ENCODE measurements at regions not wholly inside any gene's neighbourhood (a gene's known extent, or its start where the extent isn't known, plus 50 kb on each side); places are given as distances from the start of the nearest gene placed in this dataset.

DNA sequence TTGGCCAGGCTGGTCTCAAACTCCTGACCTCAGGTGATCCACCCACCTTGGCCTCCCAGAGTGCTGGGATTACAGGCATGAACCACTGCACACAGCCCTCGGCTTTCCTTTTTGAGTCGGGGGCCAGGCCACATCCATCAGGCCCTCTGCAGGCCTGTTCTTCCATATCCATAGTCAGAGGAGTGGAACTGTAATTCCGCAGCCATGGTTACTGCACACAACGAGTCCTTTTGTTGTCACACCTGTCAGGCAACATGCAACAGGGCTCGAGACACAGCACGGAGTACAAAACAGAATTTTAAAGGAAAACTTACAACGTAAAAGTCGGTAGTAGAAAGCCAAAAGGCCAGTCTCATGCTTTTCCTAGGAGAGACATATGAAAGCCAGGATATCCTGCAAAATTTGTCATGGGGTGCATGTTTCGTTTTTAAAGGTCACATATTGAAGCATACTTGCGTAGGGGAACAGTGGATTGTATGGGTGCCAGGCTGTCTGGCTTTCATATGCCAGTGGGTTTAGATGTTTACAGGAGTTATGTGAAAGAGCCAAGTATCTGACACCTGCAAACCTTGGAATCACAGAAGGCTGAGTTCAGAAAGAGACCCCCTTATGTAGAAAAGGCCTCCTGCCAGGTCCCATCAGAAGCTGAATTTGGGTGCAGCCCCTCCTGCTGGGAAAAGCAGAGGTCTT lies 63.2 kb upstream of the LPP start:
- ChIA-PET CTCF (no interaction called here), POLR2A (no interaction called here)
- TF ChIP-seq FOXA1 (IDR thresholded peaks at IDR 0.05): no peak
- no peak for DNase-seq (ENCODE audit: extremely low spot score)

DNA sequence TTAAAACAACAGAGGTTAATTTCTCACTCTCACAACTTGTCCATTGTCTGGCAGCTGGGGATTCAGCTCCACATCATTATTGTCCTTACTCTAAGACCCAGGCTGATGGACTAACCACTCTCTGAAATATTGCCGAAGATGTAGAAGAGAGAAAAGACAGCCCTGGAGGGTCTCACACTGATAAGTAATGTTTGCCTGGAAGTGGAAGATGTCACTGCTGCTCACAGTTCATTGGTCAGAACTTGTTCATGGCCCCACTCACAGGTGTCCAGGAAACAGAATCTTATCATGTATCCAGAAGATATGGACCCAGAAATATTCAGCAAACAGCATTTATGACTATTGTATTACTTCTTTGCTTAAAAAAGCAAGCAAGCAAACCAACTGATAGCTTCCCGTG lies 62.2 kb upstream of the LPP start:
- no peak for DNase-seq (ENCODE audit: extremely low spot score)
- TF ChIP-seq TARDBP (IDR thresholded peaks at IDR 0.05) (no peak), LEF1 (IDR thresholded peaks at IDR 0.05; ENCODE audit: borderline replicate concordance) (no peak), FOXK2 (IDR thresholded peaks at IDR 0.05) (no peak), BHLHE40 (IDR thresholded peaks at IDR 0.05; ENCODE audit: borderline replicate concordance) (no peak), ARNT (IDR thresholded peaks at IDR 0.05) (no peak), FOXM1 (IDR thresholded peaks at IDR 0.05; ENCODE audit: borderline replicate concordance) (no peak), NFRKB (IDR thresholded peaks at IDR 0.05) (no peak), HDGF (IDR thresholded peaks at IDR 0.05; ENCODE audit: borderline replicate concordance) (no peak), CTBP1 (IDR thresholded peaks at IDR 0.05; ENCODE audit: borderline replicate concordance) (no peak), ELF4 (IDR thresholded peaks at IDR 0.05) (no peak), SP1 (IDR thresholded peaks at IDR 0.05) (no peak), SUZ12 (IDR thresholded peaks at IDR 0.05) (no peak), FOXA1 (IDR thresholded peaks at IDR 0.05) (no peak), L3MBTL2 (conservative IDR thresholded peaks at IDR 0.05) (no peak)
- TF ChIP-seq, protein P1, sequence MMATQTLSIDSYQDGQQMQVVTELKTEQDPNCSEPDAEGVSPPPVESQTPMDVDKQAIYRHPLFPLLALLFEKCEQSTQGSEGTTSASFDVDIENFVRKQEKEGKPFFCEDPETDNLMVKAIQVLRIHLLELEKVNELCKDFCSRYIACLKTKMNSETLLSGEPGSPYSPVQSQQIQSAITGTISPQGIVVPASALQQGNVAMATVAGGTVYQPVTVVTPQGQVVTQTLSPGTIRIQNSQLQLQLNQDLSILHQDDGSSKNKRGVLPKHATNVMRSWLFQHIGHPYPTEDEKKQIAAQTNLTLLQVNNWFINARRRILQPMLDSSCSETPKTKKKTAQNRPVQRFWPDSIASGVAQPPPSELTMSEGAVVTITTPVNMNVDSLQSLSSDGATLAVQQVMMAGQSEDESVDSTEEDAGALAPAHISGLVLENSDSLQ (IDR thresholded peaks at IDR 0.05): no peak
- CTCF ChIA-PET: no interaction called here
- POLR2A ChIA-PET: no interaction called here

DNA sequence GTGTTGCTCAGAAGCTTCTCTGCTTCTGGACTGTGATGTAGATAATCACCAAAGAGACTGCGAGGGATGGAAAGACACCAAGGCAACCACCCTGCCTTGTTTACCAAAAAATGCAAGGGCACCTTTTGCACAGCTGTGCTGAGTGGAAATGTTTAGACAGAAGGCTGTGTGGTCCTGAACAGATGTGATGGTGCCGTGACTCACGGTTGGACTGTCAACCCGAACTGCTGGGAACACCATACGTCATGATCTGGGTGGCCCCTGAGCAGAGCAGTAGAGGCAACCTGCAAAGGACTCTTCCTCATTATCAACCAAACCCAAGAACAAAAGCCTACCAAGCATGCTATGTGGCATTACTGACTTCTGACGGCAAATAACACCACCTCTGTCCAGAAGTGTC lies 61.3 kb upstream of the LPP start:
- no peak for DNase-seq (ENCODE audit: extremely low spot score)
- TF ChIP-seq NFRKB (IDR thresholded peaks at IDR 0.05) (no peak), BHLHE40 (IDR thresholded peaks at IDR 0.05; ENCODE audit: borderline replicate concordance) (no peak), L3MBTL2 (conservative IDR thresholded peaks at IDR 0.05) (no peak)
- TF ChIP-seq, protein P1 (IDR thresholded peaks at IDR 0.05): no peak
- CTCF ChIA-PET: no interaction called here
- POLR2A ChIA-PET: no interaction called here

DNA sequence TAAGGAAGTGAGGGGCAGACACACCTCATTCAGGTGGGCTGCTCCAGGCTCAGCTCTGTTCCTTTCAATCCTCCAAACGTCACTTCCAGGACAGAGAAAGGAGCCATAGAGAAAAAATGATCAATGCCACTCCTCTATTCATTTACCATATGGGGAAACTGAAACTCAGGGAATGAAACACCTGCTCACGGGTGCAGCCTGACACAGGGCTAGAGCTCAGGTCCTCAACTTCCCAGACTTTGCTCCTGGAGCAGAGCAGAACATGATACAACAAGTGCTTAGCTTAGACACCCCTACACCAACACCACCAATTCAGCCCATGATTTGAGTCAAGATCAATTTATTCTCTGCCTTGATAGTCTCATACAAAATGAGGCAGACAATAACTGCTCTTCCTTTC lies 58.5 kb upstream of the LPP start:
- no peak for DNase-seq (ENCODE audit: extremely low spot score)
- ChIA-PET POLR2A (no interaction called here), CTCF (no interaction called here)

DNA sequence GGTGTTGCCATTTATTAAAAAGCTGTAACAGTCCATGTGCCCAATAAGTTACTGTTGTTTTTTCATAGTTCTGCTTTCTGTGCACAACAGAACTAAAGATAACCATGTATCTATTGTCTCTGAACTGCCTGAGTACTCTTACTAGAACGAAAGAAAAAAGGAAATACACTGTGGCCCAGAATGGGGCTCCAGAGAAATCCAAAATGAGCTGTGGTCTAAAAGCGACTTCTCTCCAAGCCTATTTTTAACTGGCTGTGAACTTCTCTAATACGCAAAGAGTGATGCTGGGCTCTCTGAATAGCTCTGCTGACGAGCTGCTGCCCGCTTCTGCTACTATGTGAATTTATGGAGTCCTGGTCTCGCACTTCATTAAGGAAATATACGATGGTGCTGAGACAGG lies 56.2 kb upstream of the LPP start:
- TF ChIP-seq FOXA1 (IDR thresholded peaks at IDR 0.05): no peak
- no peak for TF ChIP-seq TARDBP (IDR thresholded peaks at IDR 0.05)
- TF ChIP-seq CTBP1 (IDR thresholded peaks at IDR 0.05; ENCODE audit: borderline replicate concordance): no peak
- TF ChIP-seq HDGF (IDR thresholded peaks at IDR 0.05; ENCODE audit: borderline replicate concordance): no peak
- no peak for TF ChIP-seq SP1 (IDR thresholded peaks at IDR 0.05)
- no peak for TF ChIP-seq ARNT (IDR thresholded peaks at IDR 0.05)
- no peak for TF ChIP-seq FOXK2 (IDR thresholded peaks at IDR 0.05)
- TF ChIP-seq LEF1 (IDR thresholded peaks at IDR 0.05; ENCODE audit: borderline replicate concordance): no peak
- TF ChIP-seq ZNF384 (IDR thresholded peaks at IDR 0.05): no peak
- TF ChIP-seq, protein P1 (IDR thresholded peaks at IDR 0.05): no peak
- no peak for TF ChIP-seq NFRKB (IDR thresholded peaks at IDR 0.05)
- TF ChIP-seq BHLHE40 (IDR thresholded peaks at IDR 0.05; ENCODE audit: borderline replicate concordance): no peak
- no peak for TF ChIP-seq L3MBTL2 (conservative IDR thresholded peaks at IDR 0.05)
- no peak for TF ChIP-seq FOXM1 (IDR thresholded peaks at IDR 0.05; ENCODE audit: borderline replicate concordance)
- no peak for TF ChIP-seq SUZ12 (IDR thresholded peaks at IDR 0.05)
- no peak for TF ChIP-seq ELF4 (IDR thresholded peaks at IDR 0.05)
- ChIA-PET CTCF (no interaction called here), POLR2A (no interaction called here)
- no peak for DNase-seq (ENCODE audit: extremely low spot score)

More for the DNA sequence above, 58.5 kb upstream of the LPP start:
- no peak for TF ChIP-seq L3MBTL2 (conservative IDR thresholded peaks at IDR 0.05)
- no peak for TF ChIP-seq FOXA1 (IDR thresholded peaks at IDR 0.05)
- TF ChIP-seq FOXM1 (IDR thresholded peaks at IDR 0.05; ENCODE audit: borderline replicate concordance): no peak
- TF ChIP-seq, protein P1 (IDR thresholded peaks at IDR 0.05): no peak
- no peak for TF ChIP-seq CTBP1 (IDR thresholded peaks at IDR 0.05; ENCODE audit: borderline replicate concordance)
- TF ChIP-seq ELF4 (IDR thresholded peaks at IDR 0.05): no peak

DNA sequence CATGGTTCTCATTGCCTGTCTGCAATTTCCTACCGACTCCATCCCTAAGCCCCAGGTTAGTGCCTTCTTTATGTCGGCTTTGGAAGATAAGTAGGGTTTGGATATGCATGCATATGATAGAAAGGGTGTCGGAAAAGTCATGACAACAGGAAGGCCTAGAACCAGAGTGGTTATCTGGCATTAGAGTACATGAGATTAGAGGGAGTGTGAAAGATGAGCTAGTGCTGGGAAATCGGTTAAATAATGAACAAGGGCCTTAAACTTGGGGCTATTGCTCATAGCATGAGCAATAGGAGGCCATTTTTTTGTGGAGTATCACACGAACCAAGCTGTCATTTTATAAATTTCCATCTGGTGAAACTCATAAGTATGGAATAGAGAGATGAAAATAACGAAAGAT lies 54.0 kb upstream of the LPP start:
- ChIA-PET CTCF (interaction anchor here (0.6 kb wide), 1 partner anchor 655 kb away, joined by 3 read pairs; no protein-coding TSS in a partner anchor), POLR2A (no interaction called here)
- DNase-seq (ENCODE audit: extremely low spot score): no peak
- TF ChIP-seq ARNT (IDR thresholded peaks at IDR 0.05) (no peak), BHLHE40 (IDR thresholded peaks at IDR 0.05; ENCODE audit: borderline replicate concordance) (no peak), FOXA1 (IDR thresholded peaks at IDR 0.05) (no peak), FOXK2 (IDR thresholded peaks at IDR 0.05) (no peak), CTBP1 (IDR thresholded peaks at IDR 0.05; ENCODE audit: borderline replicate concordance) (no peak), FOXM1 (IDR thresholded peaks at IDR 0.05; ENCODE audit: borderline replicate concordance) (no peak), NFRKB (IDR thresholded peaks at IDR 0.05) (no peak), HDGF (IDR thresholded peaks at IDR 0.05; ENCODE audit: borderline replicate concordance) (no peak)

Data from HEK293T (cell line).